H1 (cell line): ENCODE measurements at regions not wholly inside any gene's neighbourhood (a gene's known extent, or its start where the extent isn't known, plus 50 kb on each side); places are given as distances from the start of the nearest gene placed in this dataset.

ENCODE experiments used
- CTCF ChIA-PET: fragments of 300-600 bp; sonication (Branson Sonifier 250); formaldehyde crosslinking; loops from one replicate; lab custom pipeline; 2021; ENCODE audit not compliant: partially characterized antibody; lab: Charles Lee
- POLR2A ChIA-PET: fragments of 300-600 bp; sonication (Branson Sonifier 250); formaldehyde crosslinking; loops from one replicate; lab custom pipeline; 2021; ENCODE audit warnings: inconsistent platforms; ENCODE audit not compliant: partially characterized antibody; lab: Charles Lee
- DNase-seq, 2 experiments: peaks; one replicate each; pipeline versions ENCODE4 v3.0.0 to v3.0.0-alpha.2; 2010 to 2022; ENCODE audit warnings: low spot score in 2 of 2, low read depth in 1 of 2, mixed read lengths in 1 of 2
- FAIRE-seq: peaks from 2 replicates; lab custom pipeline; 2011; peaks lifted over from hg19 to GRCh38; lab: Jason Lieb, UNC
- H2AFZ ChIP-seq: 2 replicates; pipeline ENCODE4 v1.8.1; 2012; ENCODE audit warnings: low read length, inconsistent platforms
- H2AK5ac ChIP-seq: 2 replicates; pipeline ENCODE4 v1.6.1; 2013; ENCODE audit warnings: low read depth, low read length
- H2BK120ac ChIP-seq: replicated peaks from 2 replicates; pipeline ENCODE3; 2013; ENCODE audit warnings: low read depth, low read length, inconsistent platforms
- H2BK12ac ChIP-seq: 2 replicates; pipeline ENCODE4 v1.6.1; 2013; ENCODE audit warnings: low read depth, low read length
- H2BK15ac ChIP-seq: 2 replicates; pipeline ENCODE4 v1.6.1; 2013; ENCODE audit warnings: low read length
- H2BK20ac ChIP-seq: 2 replicates; pipeline ENCODE4 v1.6.1; 2013; ENCODE audit warnings: low read length
- H2BK5ac ChIP-seq: 2 replicates; pipeline ENCODE4 v1.6.1; 2013; ENCODE audit warnings: low read depth, low read length
- H3K14ac ChIP-seq: 2 replicates; pipeline ENCODE4 v1.6.1; 2013; ENCODE audit warnings: inconsistent platforms; ENCODE audit not compliant: insufficient read length
- H3K18ac ChIP-seq: 2 replicates; pipeline ENCODE4 v1.6.1; 2013; ENCODE audit warnings: low read length; ENCODE audit errors: extremely low read depth
- H3K23ac ChIP-seq: 2 replicates; pipeline ENCODE4 v1.6.1; 2013; ENCODE audit warnings: inconsistent platforms; ENCODE audit not compliant: insufficient read length
- H3K23me2 ChIP-seq: 2 replicates; pipeline ENCODE4 v1.6.1; 2013; ENCODE audit warnings: low read depth, low read length
- H3K27ac ChIP-seq: 2 replicates; pipeline ENCODE4 v1.6.1; 2011; ENCODE audit warnings: low read depth, low read length, inconsistent platforms
- H3K27me3 ChIP-seq, 4 experiments: replicated peaks in 1 of 4; 1 replicate in 1 of 4; 2 replicates in 3 of 4; pipeline versions ENCODE4 v1.6.1 to v1.8.1; 2011 to 2013; ENCODE audit warnings: low read length in 3 of 4, mild to moderate bottlenecking in 3 of 4, inconsistent platforms in 2 of 4, mixed read lengths in 2 of 4, moderate library complexity in 1 of 4; ENCODE audit not compliant: control insufficient read depth in 3 of 4, insufficient read depth in 3 of 4; ENCODE audit errors: extremely low read depth in 1 of 4
- H3K36me3 ChIP-seq, 4 experiments: 2 replicates each; pipeline versions ENCODE4 v1.6.1 to v1.8.1; 2011 to 2013; ENCODE audit warnings: mild to moderate bottlenecking in 4 of 4, low read length in 3 of 4, moderate library complexity in 2 of 4, control low read depth in 1 of 4, inconsistent platforms in 1 of 4; ENCODE audit not compliant: insufficient read depth in 4 of 4, control insufficient read depth in 2 of 4
- H3K4ac ChIP-seq: replicated peaks from 2 replicates; pipeline ENCODE3; 2013; ENCODE audit warnings: low read length, low read depth, mixed read lengths, inconsistent platforms; ENCODE audit not compliant: insufficient read length
- H3K4me1 ChIP-seq, 4 experiments: replicated peaks in 1 of 4; 1 replicate in 1 of 4; 2 replicates in 3 of 4; pipeline versions ENCODE4 v1.6.1 to v1.8.1; 2011 to 2013; ENCODE audit warnings: low read length in 3 of 4, inconsistent platforms in 2 of 4, mixed read lengths in 1 of 4; ENCODE audit not compliant: insufficient read depth in 4 of 4, control insufficient read depth in 3 of 4
- H3K4me2 ChIP-seq, 2 experiments: 2 replicates each; pipeline versions ENCODE4 v1.6.1 to v1.8.1; 2011 to 2013; ENCODE audit warnings: low read depth in 2 of 2, low read length in 2 of 2, control low read depth in 1 of 2, inconsistent platforms in 1 of 2, mild to moderate bottlenecking in 1 of 2; ENCODE audit not compliant: insufficient read depth in 1 of 2
- H3K4me3 ChIP-seq, 4 experiments: fragments of 200-600, 300-600 bp in 1 of 4; sonication (generic), shearing (Covaris generic), sonication (Bioruptor Twin) in 1 of 4; 2 replicates each; pipeline versions ENCODE4 v1.5.1 to v1.8.1; 2011 to 2016; ENCODE audit warnings: low read length in 4 of 4, low read depth in 3 of 4, control low read depth in 2 of 4, inconsistent platforms in 2 of 4, mild to moderate bottlenecking in 2 of 4, mixed read lengths in 1 of 4, moderate library complexity in 1 of 4; ENCODE audit not compliant: insufficient read depth in 2 of 4; ENCODE audit errors: extremely low read depth in 1 of 4
- H3K56ac ChIP-seq: replicated peaks from 2 replicates; pipeline ENCODE3; 2013; ENCODE audit warnings: low read depth, mild to moderate bottlenecking, mixed read lengths, low read length, inconsistent platforms; ENCODE audit not compliant: insufficient read length
- H3K79me1 ChIP-seq: 2 replicates; pipeline ENCODE4 v1.6.1; 2013; ENCODE audit warnings: low read depth, low read length, control low read depth
- H3K79me2 ChIP-seq, 2 experiments: 2 replicates each; pipeline versions ENCODE4 v1.6.1 to v1.8.1; 2012 to 2013; ENCODE audit warnings: low read length in 2 of 2, mild to moderate bottlenecking in 2 of 2, inconsistent platforms in 1 of 2; ENCODE audit not compliant: insufficient read depth in 2 of 2, control insufficient read depth in 1 of 2
- H3K9ac ChIP-seq, 4 experiments: replicated peaks in 1 of 4; 1 replicate in 1 of 4; 2 replicates in 3 of 4; pipeline versions ENCODE4 v1.6.1 to v1.8.1; 2011 to 2013; ENCODE audit warnings: low read depth in 3 of 4, low read length in 3 of 4, control low read depth in 2 of 4, mild to moderate bottlenecking in 2 of 4, moderate library complexity in 2 of 4, inconsistent platforms in 1 of 4; ENCODE audit errors: extremely low read depth in 1 of 4
- H3K9me3 ChIP-seq, 2 experiments: 2 replicates each; pipeline versions ENCODE4 v1.6.1 to v1.8.1; 2012 to 2013; ENCODE audit warnings: mild to moderate bottlenecking in 2 of 2, moderate library complexity in 2 of 2, control low read depth in 1 of 2, inconsistent platforms in 1 of 2, low read depth in 1 of 2, low read length in 1 of 2, mixed read lengths in 1 of 2; ENCODE audit not compliant: insufficient read depth in 2 of 2
- H4K20me1 ChIP-seq, 2 experiments: replicated peaks in 1 of 2; 2 replicates each; pipeline versions ENCODE3 to v1.8.1; 2011 to 2013; ENCODE audit warnings: inconsistent platforms in 2 of 2, low read length in 2 of 2, mild to moderate bottlenecking in 1 of 2; ENCODE audit not compliant: insufficient read depth in 2 of 2, control insufficient read depth in 1 of 2
- H4K5ac ChIP-seq: 2 replicates; pipeline ENCODE4 v1.6.1; 2013; ENCODE audit warnings: low read length, low read depth, mixed read lengths, inconsistent platforms; ENCODE audit not compliant: insufficient read length
- H4K8ac ChIP-seq: 2 replicates; pipeline ENCODE4 v1.8.0; 2013; ENCODE audit warnings: mild to moderate bottlenecking, moderate library complexity, low read length, inconsistent platforms; ENCODE audit not compliant: insufficient read depth; ENCODE audit errors: extremely low read depth
- H4K91ac ChIP-seq: replicated peaks from 2 replicates; pipeline ENCODE3; 2013; ENCODE audit warnings: low read length, mixed read lengths, inconsistent platforms; ENCODE audit not compliant: insufficient read length
- ASH2L ChIP-seq: fragments of 200-600, 300-600 bp; sonication (generic); IDR thresholded peaks from one replicate; pipeline ENCODE4 v1.7.1; 2017; ENCODE audit warnings: low read length
- BRCA1 ChIP-seq: IDR thresholded peaks from 2 replicates; pipeline ENCODE4 v1.6.1; 2012; ENCODE audit warnings: low read depth, low read length, improper control_type of control experiment
- CEBPB ChIP-seq: IDR thresholded peaks from 2 replicates; pipeline ENCODE4 v1.6.1; 2012; ENCODE audit warnings: low read depth, low read length
- CREB1 ChIP-seq: IDR thresholded peaks from 2 replicates; pipeline ENCODE4 v1.6.1; 2012; ENCODE audit warnings: inconsistent platforms
- JUN ChIP-seq: IDR thresholded peaks from 2 replicates; pipeline ENCODE4 v1.6.1; 2011; ENCODE audit warnings: low read depth, mild to moderate bottlenecking, improper control_type of control experiment, low read length
- PHF8 ChIP-seq: fragments of 200-600 bp; sonication (generic); conservative IDR thresholded peaks from 2 replicates; pipeline ENCODE4 v1.7.1; 2012; ENCODE audit warnings: low read depth, mild to moderate bottlenecking, inconsistent platforms, low read length, moderate library complexity
- RBBP5 ChIP-seq: IDR thresholded peaks from 2 replicates; pipeline ENCODE4 v1.7.1; 2012; ENCODE audit warnings: low read depth, mild to moderate bottlenecking, inconsistent platforms, low read length, moderate library complexity, borderline replicate concordance
- SIN3A ChIP-seq, 2 experiments: IDR thresholded peaks in 1 of 2; conservative IDR thresholded peaks in 1 of 2; 2 replicates each; pipeline ENCODE4 v1.6.1; 2011 to 2012; ENCODE audit warnings: low read length in 2 of 2, improper control_type of control experiment in 1 of 2, low read depth in 1 of 2, mild to moderate bottlenecking in 1 of 2
- SIRT6 ChIP-seq: IDR thresholded peaks from one replicate; pipeline ENCODE4 v1.7.1; 2012; ENCODE audit warnings: low read length, inconsistent platforms
- SP2 ChIP-seq: IDR thresholded peaks from 2 replicates; pipeline ENCODE4 v1.6.1; 2012; ENCODE audit warnings: mild to moderate bottlenecking, low read length, inconsistent platforms
- SRF ChIP-seq: IDR thresholded peaks from 2 replicates; pipeline ENCODE4 v1.6.1; 2011; ENCODE audit warnings: mild to moderate bottlenecking, low read depth, low read length, moderate library complexity
- TAF7 ChIP-seq: optimal IDR thresholded peaks from 2 replicates; pipeline ENCODE3; 2011; ENCODE audit warnings: low read depth, mild to moderate bottlenecking, inconsistent platforms, low read length, moderate library complexity, borderline replicate concordance
- USF2 ChIP-seq: IDR thresholded peaks from 2 replicates; pipeline ENCODE4 v1.6.1; 2011; ENCODE audit warnings: low read length, improper control_type of control experiment
- WGBS, 2 experiments: shearing (Covaris generic) in 1 of 2; methylation state at CpG; one replicate each; pipeline versions ENCODE4 v1.1.6 to v1.1.7; 2013 to 2015; ENCODE audit warnings: low lambda C conversion rate in 2 of 2, mixed read lengths in 2 of 2, inconsistent platforms in 1 of 2, low coverage in 1 of 2, missing lambda C conversion rate in 1 of 2; ENCODE audit not compliant: insufficient replicate concordance in 2 of 2, insufficient coverage in 1 of 2, insufficient read length in 1 of 2; ENCODE audit errors: extremely low coverage in 1 of 2, missing lambda C conversion rate in 1 of 2; 5-methylcytosine and 5-hydroxymethylcytosine counted together
- TF ChIP-seq, protein P1 (sequence below): IDR thresholded peaks from 2 replicates; pipeline ENCODE4 v1.6.1; 2012; ENCODE audit warnings: inconsistent platforms

DNA sequence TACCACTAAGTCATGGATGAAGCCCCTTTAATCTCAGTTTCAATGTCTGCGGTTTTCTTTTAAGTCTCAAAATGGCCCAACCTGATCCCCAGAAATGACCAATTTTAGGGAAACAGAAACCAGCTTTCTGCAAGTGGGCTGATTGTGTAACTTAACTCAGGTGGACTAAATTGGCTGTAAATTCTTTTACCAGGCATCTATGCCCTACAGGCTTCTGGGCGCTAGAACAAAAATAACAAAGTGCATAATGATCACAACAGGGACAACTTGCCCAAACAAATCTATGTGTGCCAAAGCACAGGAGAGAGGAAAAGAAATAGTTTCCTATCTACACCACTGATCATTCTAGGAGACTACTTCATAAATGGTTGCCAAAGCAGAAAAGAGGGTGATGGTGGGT lies 112.3 kb upstream of the SETBP1 start:
- Histone ChIP-seq H4K5ac (no peak overlapping the region), H3K4me3 (no peak overlapping the region), H3K9me3 (no peaks in the 10 kb centered on the region), H3K36me3 (no peaks in the 10 kb centered on the region), H3K9ac (no peak overlapping the region), H2BK20ac (no peak overlapping the region), H3K18ac (no peak overlapping the region), H3K4me1 (peaks cover 0 to 8% (median 2%) of the 10 kb centered on the region in 4 experiments; a peak in 2 of 7 replicates), H3K27ac (no peak overlapping the region), H3K23ac (no peak overlapping the region), H2AK5ac (no peak overlapping the region), H4K8ac (no peak overlapping the region), H2BK120ac (no peak overlapping the region), H2BK15ac (no peak overlapping the region), H4K20me1 (no peaks in the 10 kb centered on the region), H4K91ac (no peak overlapping the region), H3K14ac (no peak overlapping the region), H2AFZ (no peak overlapping the region), H3K27me3 (no peaks in the 10 kb centered on the region), H3K79me1 (no peaks in the 10 kb centered on the region), H3K4ac (no peak overlapping the region), H3K23me2 (peaks cover 2% of the 10 kb centered on the region; the same call in 1 of the 2 replicates), H3K4me2 (no peak overlapping the region), H3K56ac (no peak overlapping the region), H2BK5ac (no peak overlapping the region), H2BK12ac (no peak overlapping the region), H3K79me2 (no peaks in the 10 kb centered on the region)
- CTCF ChIA-PET: interaction anchor here (0.6 to 0.9 kb wide), 2 partner anchors 12 to 457 kb away, joined by 3 read pairs; no protein-coding TSS in a partner anchor
- POLR2A ChIA-PET: no interaction called here
- no peak for FAIRE-seq
- no peak for TF ChIP-seq SRF
- TF ChIP-seq TAF7: no peak
- no peak for TF ChIP-seq ASH2L
- no peak for TF ChIP-seq JUN
- TF ChIP-seq PHF8: no peak
- no peak for TF ChIP-seq SIRT6
- TF ChIP-seq RBBP5: no peak
- no peak for TF ChIP-seq CREB1
- no peak for TF ChIP-seq SP2
- no peak for TF ChIP-seq USF2
- TF ChIP-seq BRCA1: no peak
- TF ChIP-seq SIN3A (conservative IDR thresholded peaks at IDR 0.05 in 1 of 2, IDR thresholded peaks at IDR 0.05 in 1 of 2; ENCODE audit: low read depth in 1 of 2, low read length in 2 of 2): no peak
- no peak for TF ChIP-seq CEBPB
- TF ChIP-seq, protein P1, sequence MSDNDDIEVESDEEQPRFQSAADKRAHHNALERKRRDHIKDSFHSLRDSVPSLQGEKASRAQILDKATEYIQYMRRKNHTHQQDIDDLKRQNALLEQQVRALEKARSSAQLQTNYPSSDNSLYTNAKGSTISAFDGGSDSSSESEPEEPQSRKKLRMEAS: no peak
- DNase-seq: no peak
- WGBS, 2 experiments: 96% methylated on average over 2 of the region's 2 CpGs; no CpG with 5 or more reads in 1 of the 2 experiments
